ENCODE measurements at regions not wholly inside any gene's neighbourhood (a gene's known extent, or its start where the extent isn't known, plus 50 kb on each side); places are given as distances from the start of the nearest gene placed in this dataset.

DNA sequence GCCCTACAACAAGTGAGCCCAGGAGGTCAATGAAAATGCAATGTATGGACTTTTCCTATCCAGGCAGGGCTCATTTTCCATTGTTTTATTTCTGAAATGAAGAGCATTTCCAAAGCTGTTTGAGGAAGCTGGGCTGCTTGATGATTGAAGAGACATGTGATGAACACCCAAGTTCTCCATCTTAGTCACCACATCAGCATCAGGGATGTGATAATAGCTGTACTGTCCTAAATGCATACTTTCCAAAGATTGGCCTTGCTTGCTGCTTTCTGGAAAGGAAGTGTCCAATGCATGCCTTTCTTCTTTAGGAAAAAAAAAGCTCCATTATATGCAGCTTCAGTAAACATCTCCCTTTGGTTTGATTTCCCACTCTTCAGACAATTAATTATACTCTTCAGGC lies 425.9 kb upstream of the RUNX1 start:
- ATAC-seq (no peak), FAIRE-seq (no peak)
- no peaks in the 10 kb centered on the region for H3K36me3 ChIP-seq (replicated peaks in 1 of 2; ENCODE audit: control insufficient read depth in 1 of 2, insufficient read depth in 2 of 2, low read length in 2 of 2)
- TF ChIP-seq SP4 (CRISPR knock-in tag; IDR thresholded peaks at IDR 0.05) (no peak), ELF1 (CRISPR knock-in tag; IDR thresholded peaks at IDR 0.05) (no peak), U2AF1 (optimal IDR thresholded peaks at IDR 0.05; ENCODE audit: low read depth, low read length) (no peak), FOXO1 (CRISPR knock-in tag; IDR thresholded peaks at IDR 0.05) (no peak), ZNF546 (CRISPR knock-in tag; conservative IDR thresholded peaks at IDR 0.05) (no peak), MXI1 (IDR thresholded peaks at IDR 0.05; ENCODE audit: borderline replicate concordance, low read depth, low read length) (no peak), ZNF253 (CRISPR knock-in tag; IDR thresholded peaks at IDR 0.05; ENCODE audit: borderline replicate concordance) (no peak), ZNF629 (CRISPR knock-in tag; conservative IDR thresholded peaks at IDR 0.05) (no peak), LCORL (IDR thresholded peaks at IDR 0.05) (no peak), LCORL (CRISPR knock-in tag; IDR thresholded peaks at IDR 0.05) (no peak), KLF12 (CRISPR knock-in tag; IDR thresholded peaks at IDR 0.05; ENCODE audit: borderline replicate concordance) (no peak), ZC3H13 (CRISPR knock-in tag; IDR thresholded peaks at IDR 0.05) (no peak), SRF (IDR thresholded peaks at IDR 0.05; ENCODE audit: low read depth, low read length) (no peak), ZNF558 (CRISPR knock-in tag; IDR thresholded peaks at IDR 0.05; ENCODE audit: borderline replicate concordance) (no peak), XBP1 (CRISPR knock-in tag; IDR thresholded peaks at IDR 0.05) (no peak), MATR3 (CRISPR knock-in tag; IDR thresholded peaks at IDR 0.05) (no peak)
- TF ChIP-seq, protein P1, sequence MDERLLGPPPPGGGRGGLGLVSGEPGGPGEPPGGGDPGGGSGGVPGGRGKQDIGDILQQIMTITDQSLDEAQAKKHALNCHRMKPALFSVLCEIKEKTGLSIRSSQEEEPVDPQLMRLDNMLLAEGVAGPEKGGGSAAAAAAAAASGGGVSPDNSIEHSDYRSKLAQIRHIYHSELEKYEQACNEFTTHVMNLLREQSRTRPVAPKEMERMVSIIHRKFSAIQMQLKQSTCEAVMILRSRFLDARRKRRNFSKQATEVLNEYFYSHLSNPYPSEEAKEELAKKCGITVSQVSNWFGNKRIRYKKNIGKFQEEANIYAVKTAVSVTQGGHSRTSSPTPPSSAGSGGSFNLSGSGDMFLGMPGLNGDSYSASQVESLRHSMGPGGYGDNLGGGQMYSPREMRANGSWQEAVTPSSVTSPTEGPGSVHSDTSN (CRISPR knock-in tag; IDR thresholded peaks at IDR 0.05), result no peak
- TF ChIP-seq, protein P2, sequence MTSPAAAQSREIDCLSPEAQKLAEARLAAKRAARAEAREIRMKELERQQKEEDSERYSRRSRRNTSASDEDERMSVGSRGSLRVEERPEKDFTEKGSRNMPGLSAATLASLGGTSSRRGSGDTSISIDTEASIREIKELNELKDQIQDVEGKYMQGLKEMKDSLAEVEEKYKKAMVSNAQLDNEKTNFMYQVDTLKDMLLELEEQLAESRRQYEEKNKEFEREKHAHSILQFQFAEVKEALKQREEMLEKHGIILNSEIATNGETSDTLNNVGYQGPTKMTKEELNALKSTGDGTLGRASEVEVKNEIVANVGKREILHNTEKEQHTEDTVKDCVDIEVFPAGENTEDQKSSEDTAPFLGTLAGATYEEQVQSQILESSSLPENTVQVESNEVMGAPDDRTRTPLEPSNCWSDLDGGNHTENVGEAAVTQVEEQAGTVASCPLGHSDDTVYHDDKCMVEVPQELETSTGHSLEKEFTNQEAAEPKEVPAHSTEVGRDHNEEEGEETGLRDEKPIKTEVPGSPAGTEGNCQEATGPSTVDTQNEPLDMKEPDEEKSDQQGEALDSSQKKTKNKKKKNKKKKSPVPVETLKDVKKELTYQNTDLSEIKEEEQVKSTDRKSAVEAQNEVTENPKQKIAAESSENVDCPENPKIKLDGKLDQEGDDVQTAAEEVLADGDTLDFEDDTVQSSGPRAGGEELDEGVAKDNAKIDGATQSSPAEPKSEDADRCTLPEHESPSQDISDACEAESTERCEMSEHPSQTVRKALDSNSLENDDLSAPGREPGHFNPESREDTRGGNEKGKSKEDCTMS (CRISPR knock-in tag; conservative IDR thresholded peaks at IDR 0.05), result no peak
- TF ChIP-seq, protein P3, sequence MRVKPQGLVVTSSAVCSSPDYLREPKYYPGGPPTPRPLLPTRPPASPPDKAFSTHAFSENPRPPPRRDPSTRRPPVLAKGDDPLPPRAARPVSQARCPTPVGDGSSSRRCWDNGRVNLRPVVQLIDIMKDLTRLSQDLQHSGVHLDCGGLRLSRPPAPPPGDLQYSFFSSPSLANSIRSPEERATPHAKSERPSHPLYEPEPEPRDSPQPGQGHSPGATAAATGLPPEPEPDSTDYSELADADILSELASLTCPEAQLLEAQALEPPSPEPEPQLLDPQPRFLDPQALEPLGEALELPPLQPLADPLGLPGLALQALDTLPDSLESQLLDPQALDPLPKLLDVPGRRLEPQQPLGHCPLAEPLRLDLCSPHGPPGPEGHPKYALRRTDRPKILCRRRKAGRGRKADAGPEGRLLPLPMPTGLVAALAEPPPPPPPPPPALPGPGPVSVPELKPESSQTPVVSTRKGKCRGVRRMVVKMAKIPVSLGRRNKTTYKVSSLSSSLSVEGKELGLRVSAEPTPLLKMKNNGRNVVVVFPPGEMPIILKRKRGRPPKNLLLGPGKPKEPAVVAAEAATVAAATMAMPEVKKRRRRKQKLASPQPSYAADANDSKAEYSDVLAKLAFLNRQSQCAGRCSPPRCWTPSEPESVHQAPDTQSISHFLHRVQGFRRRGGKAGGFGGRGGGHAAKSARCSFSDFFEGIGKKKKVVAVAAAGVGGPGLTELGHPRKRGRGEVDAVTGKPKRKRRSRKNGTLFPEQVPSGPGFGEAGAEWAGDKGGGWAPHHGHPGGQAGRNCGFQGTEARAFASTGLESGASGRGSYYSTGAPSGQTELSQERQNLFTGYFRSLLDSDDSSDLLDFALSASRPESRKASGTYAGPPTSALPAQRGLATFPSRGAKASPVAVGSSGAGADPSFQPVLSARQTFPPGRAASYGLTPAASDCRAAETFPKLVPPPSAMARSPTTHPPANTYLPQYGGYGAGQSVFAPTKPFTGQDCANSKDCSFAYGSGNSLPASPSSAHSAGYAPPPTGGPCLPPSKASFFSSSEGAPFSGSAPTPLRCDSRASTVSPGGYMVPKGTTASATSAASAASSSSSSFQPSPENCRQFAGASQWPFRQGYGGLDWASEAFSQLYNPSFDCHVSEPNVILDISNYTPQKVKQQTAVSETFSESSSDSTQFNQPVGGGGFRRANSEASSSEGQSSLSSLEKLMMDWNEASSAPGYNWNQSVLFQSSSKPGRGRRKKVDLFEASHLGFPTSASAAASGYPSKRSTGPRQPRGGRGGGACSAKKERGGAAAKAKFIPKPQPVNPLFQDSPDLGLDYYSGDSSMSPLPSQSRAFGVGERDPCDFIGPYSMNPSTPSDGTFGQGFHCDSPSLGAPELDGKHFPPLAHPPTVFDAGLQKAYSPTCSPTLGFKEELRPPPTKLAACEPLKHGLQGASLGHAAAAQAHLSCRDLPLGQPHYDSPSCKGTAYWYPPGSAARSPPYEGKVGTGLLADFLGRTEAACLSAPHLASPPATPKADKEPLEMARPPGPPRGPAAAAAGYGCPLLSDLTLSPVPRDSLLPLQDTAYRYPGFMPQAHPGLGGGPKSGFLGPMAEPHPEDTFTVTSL (CRISPR knock-in tag; IDR thresholded peaks at IDR 0.05; ENCODE audit: borderline replicate concordance), result no peak

More for the DNA sequence above, 425.9 kb upstream of the RUNX1 start:
- POLR2A ChIA-PET, result no interaction called here
- intact Hi-C loops (cut with micrococcal nuclease; ENCODE audit: unreplicated experiment) (no loop called here), in situ Hi-C loops (cut with HindIII; ENCODE audit: extremely low pct_ligation_motif_present, low pct_unique_long_range_greater_than_20kb) (no loop called here)
- Histone ChIP-seq H3K9me3 (ENCODE audit: low read length) (no peaks in the 10 kb centered on the region), H2AFZ (ENCODE audit: low read length) (no peak overlapping the region), H3K79me2 (ENCODE audit: insufficient read depth, low read length) (no peaks in the 10 kb centered on the region), H4K20me1 (ENCODE audit: insufficient read depth, low read length) (no peaks in the 10 kb centered on the region), H3K4me1 (ENCODE audit: insufficient read depth, low read length) (no peaks in the 10 kb centered on the region), H3K9ac (ENCODE audit: insufficient read depth, low read depth, low read length) (no peak overlapping the region), H3K27ac (ENCODE audit: extremely low read length, insufficient read depth, low read length) (no peak overlapping the region), H3K27me3 (ENCODE audit: control insufficient read depth in 1 of 2, insufficient read depth in 2 of 2, low read length in 2 of 2) (no peaks in the 10 kb centered on the region), H3K4me3 (replicated peaks in 1 of 3; ENCODE audit: insufficient read depth in 1 of 3, low read depth in 2 of 3, low read length in 3 of 3) (no peak overlapping the region), H3K4me2 (ENCODE audit: low read depth, low read length) (no peak overlapping the region)
- CTCF ChIA-PET (ENCODE audit: low intra/inter-chr PET ratio, low total read pairs), result no interaction called here
- no TSS peak for BruUV-seq (replicated peaks)
- DNase-seq (ENCODE audit: low spot score), result no peak

Data from HepG2 (cell line).